ENCODE measurements at regions not wholly inside any gene's neighbourhood (a gene's known extent, or its start where the extent isn't known, plus 50 kb on each side); places are given as distances from the start of the nearest gene placed in this dataset.

- no peak for ATAC-seq
- Mint-ChIP-seq H3K36me3 (ENCODE audit: low read depth) (no peaks in the 10 kb centered on the region), H3K27ac (no peak overlapping the region), H3K9me3 (ENCODE audit: insufficient read depth) (no peaks in the 10 kb centered on the region), H3K4me3 (no peak overlapping the region), H3K4me1 (ENCODE audit: low read depth) (no peaks in the 10 kb centered on the region), H3K27me3 (ENCODE audit: low read depth) (no peaks in the 10 kb centered on the region)
- CTCF ChIA-PET = no interaction called here
- POLR2A ChIA-PET = no interaction called here
- no peak for DNase-seq
These were observed 103.6 kb upstream of the CELF4 start for GRCh38 chr18:37668971-37669747.

- DNase-seq = no peak
- H3K36me3 Mint-ChIP-seq (ENCODE audit: low read depth) = no peaks in the 10 kb centered on the region
- H3K27me3 Mint-ChIP-seq (ENCODE audit: low read depth) = no peaks in the 10 kb centered on the region
- CTCF ChIA-PET = no interaction called here
- ATAC-seq = no peak
- H3K4me1 Mint-ChIP-seq (ENCODE audit: low read depth) = no peaks in the 10 kb centered on the region
- no peak overlapping the region for H3K27ac Mint-ChIP-seq
- POLR2A ChIA-PET = no interaction called here
- H3K4me3 Mint-ChIP-seq = no peak overlapping the region
- no peaks in the 10 kb centered on the region for H3K9me3 Mint-ChIP-seq (ENCODE audit: insufficient read depth)
These were observed 102.2 kb upstream of the CELF4 start for GRCh38 chr18:37667836-37668235.

GRCh38 chr18:37666991-37667390 is 101.4 kb upstream of the CELF4 start:
- Mint-ChIP-seq H3K36me3 (ENCODE audit: low read depth) (no peaks in the 10 kb centered on the region), H3K27me3 (ENCODE audit: low read depth) (no peaks in the 10 kb centered on the region), H3K4me1 (ENCODE audit: low read depth) (no peaks in the 10 kb centered on the region), H3K4me3 (no peak overlapping the region), H3K27ac (no peak overlapping the region), H3K9me3 (ENCODE audit: insufficient read depth) (no peaks in the 10 kb centered on the region)
- ATAC-seq (no peak), DNase-seq (no peak)
- ChIA-PET CTCF (no interaction called here), POLR2A (no interaction called here)

GRCh38 chr18:37666451-37666850 is 100.9 kb upstream of the CELF4 start:
- ATAC-seq (no peak), DNase-seq (no peak)
- Mint-ChIP-seq H3K27me3 (ENCODE audit: low read depth) (no peaks in the 10 kb centered on the region), H3K36me3 (ENCODE audit: low read depth) (no peaks in the 10 kb centered on the region), H3K4me3 (no peak overlapping the region), H3K9me3 (ENCODE audit: insufficient read depth) (no peaks in the 10 kb centered on the region), H3K4me1 (ENCODE audit: low read depth) (no peaks in the 10 kb centered on the region), H3K27ac (no peak overlapping the region)
- ChIA-PET POLR2A (no interaction called here), CTCF (no interaction called here)

- no peak for ATAC-seq
- no peak for DNase-seq
- Mint-ChIP-seq H3K27me3 (ENCODE audit: low read depth) (no peaks in the 10 kb centered on the region), H3K4me3 (no peak overlapping the region), H3K27ac (no peak overlapping the region), H3K9me3 (ENCODE audit: insufficient read depth) (no peaks in the 10 kb centered on the region), H3K4me1 (ENCODE audit: low read depth) (no peaks in the 10 kb centered on the region), H3K36me3 (ENCODE audit: low read depth) (no peaks in the 10 kb centered on the region)
- ChIA-PET POLR2A (no interaction called here), CTCF (no interaction called here)
These were observed 99.7 kb upstream of the CELF4 start for GRCh38 chr18:37665346-37665745.

GRCh38 chr18:37663446-37663845 is 97.8 kb upstream of the CELF4 start:
- CTCF ChIA-PET = no interaction called here
- Mint-ChIP-seq H3K9me3 (ENCODE audit: insufficient read depth) (no peaks in the 10 kb centered on the region), H3K4me1 (ENCODE audit: low read depth) (no peaks in the 10 kb centered on the region), H3K36me3 (ENCODE audit: low read depth) (no peaks in the 10 kb centered on the region), H3K27me3 (ENCODE audit: low read depth) (no peaks in the 10 kb centered on the region), H3K27ac (no peak overlapping the region), H3K4me3 (no peak overlapping the region)
- DNase-seq = no peak
- ATAC-seq = no peak
- POLR2A ChIA-PET = no interaction called here

- ATAC-seq (no peak), DNase-seq (no peak)
- no peaks in the 10 kb centered on the region for H3K27me3 Mint-ChIP-seq (ENCODE audit: low read depth)
- H3K9me3 Mint-ChIP-seq (ENCODE audit: insufficient read depth) = no peaks in the 10 kb centered on the region
- H3K36me3 Mint-ChIP-seq (ENCODE audit: low read depth) = no peaks in the 10 kb centered on the region
- ChIA-PET CTCF (no interaction called here), POLR2A (no interaction called here)
- H3K27ac Mint-ChIP-seq = no peak overlapping the region
- no peak overlapping the region for H3K4me3 Mint-ChIP-seq
- H3K4me1 Mint-ChIP-seq (ENCODE audit: low read depth) = no peaks in the 10 kb centered on the region
These were observed 97.1 kb upstream of the CELF4 start for GRCh38 chr18:37662546-37663339.

- DNase-seq = no peak
- Mint-ChIP-seq H3K4me3 (no peak overlapping the region), H3K27ac (no peak overlapping the region), H3K4me1 (ENCODE audit: low read depth) (no peaks in the 10 kb centered on the region), H3K9me3 (ENCODE audit: insufficient read depth) (no peaks in the 10 kb centered on the region), H3K27me3 (ENCODE audit: low read depth) (no peaks in the 10 kb centered on the region), H3K36me3 (ENCODE audit: low read depth) (no peaks in the 10 kb centered on the region)
- POLR2A ChIA-PET = no interaction called here
- no peak for ATAC-seq
- CTCF ChIA-PET = no interaction called here
These were observed 96.5 kb upstream of the CELF4 start for GRCh38 chr18:37662099-37662498.

- Mint-ChIP-seq H3K27ac (no peak overlapping the region), H3K36me3 (ENCODE audit: low read depth) (no peaks in the 10 kb centered on the region), H3K4me3 (no peak overlapping the region), H3K4me1 (ENCODE audit: low read depth) (no peaks in the 10 kb centered on the region), H3K9me3 (ENCODE audit: insufficient read depth) (no peaks in the 10 kb centered on the region), H3K27me3 (ENCODE audit: low read depth) (no peaks in the 10 kb centered on the region)
- CTCF ChIA-PET = no interaction called here
- no peak for DNase-seq
- ATAC-seq = no peak
- POLR2A ChIA-PET = no interaction called here
These were observed 95.9 kb upstream of the CELF4 start for GRCh38 chr18:37661478-37661877.

GRCh38 chr18:37661061-37661460 is 95.5 kb upstream of the CELF4 start:
- no peak overlapping the region for H3K4me3 Mint-ChIP-seq
- no peaks in the 10 kb centered on the region for H3K4me1 Mint-ChIP-seq (ENCODE audit: low read depth)
- POLR2A ChIA-PET = no interaction called here
- no peak overlapping the region for H3K27ac Mint-ChIP-seq
- no peaks in the 10 kb centered on the region for H3K27me3 Mint-ChIP-seq (ENCODE audit: low read depth)
- no peaks in the 10 kb centered on the region for H3K36me3 Mint-ChIP-seq (ENCODE audit: low read depth)
- no peak for DNase-seq
- no peak for ATAC-seq
- CTCF ChIA-PET = no interaction called here
- no peaks in the 10 kb centered on the region for H3K9me3 Mint-ChIP-seq (ENCODE audit: insufficient read depth)

- Mint-ChIP-seq H3K27ac (no peak overlapping the region), H3K4me1 (ENCODE audit: low read depth) (no peaks in the 10 kb centered on the region), H3K36me3 (ENCODE audit: low read depth) (no peaks in the 10 kb centered on the region), H3K9me3 (ENCODE audit: insufficient read depth) (no peaks in the 10 kb centered on the region), H3K27me3 (ENCODE audit: low read depth) (no peaks in the 10 kb centered on the region), H3K4me3 (no peak overlapping the region)
- no peak for ATAC-seq
- DNase-seq = no peak
- CTCF ChIA-PET = no interaction called here
- POLR2A ChIA-PET = no interaction called here
These were observed 95.1 kb upstream of the CELF4 start for GRCh38 chr18:37660658-37661057.

GRCh38 chr18:37659906-37660305 is 94.3 kb upstream of the CELF4 start:
- no peaks in the 10 kb centered on the region for H3K27me3 Mint-ChIP-seq (ENCODE audit: low read depth)
- no peaks in the 10 kb centered on the region for H3K4me1 Mint-ChIP-seq (ENCODE audit: low read depth)
- POLR2A ChIA-PET = no interaction called here
- no peaks in the 10 kb centered on the region for H3K9me3 Mint-ChIP-seq (ENCODE audit: insufficient read depth)
- ATAC-seq = no peak
- no peak overlapping the region for H3K27ac Mint-ChIP-seq
- no peak for DNase-seq
- no peaks in the 10 kb centered on the region for H3K36me3 Mint-ChIP-seq (ENCODE audit: low read depth)
- CTCF ChIA-PET = no interaction called here
- no peak overlapping the region for H3K4me3 Mint-ChIP-seq

- Mint-ChIP-seq H3K36me3 (ENCODE audit: low read depth) (no peaks in the 10 kb centered on the region), H3K4me1 (ENCODE audit: low read depth) (no peaks in the 10 kb centered on the region), H3K4me3 (no peak overlapping the region), H3K9me3 (ENCODE audit: insufficient read depth) (no peaks in the 10 kb centered on the region), H3K27me3 (ENCODE audit: low read depth) (no peaks in the 10 kb centered on the region), H3K27ac (no peak overlapping the region)
- DNase-seq (no peak), ATAC-seq (no peak)
- ChIA-PET CTCF (no interaction called here), POLR2A (no interaction called here)
These were observed 93.3 kb upstream of the CELF4 start for GRCh38 chr18:37658894-37659293.
